Natural killer cell treated with Interleukin-12 subunit alpha and Interleukin-12 subunit beta and Interleukin-15 and Interleukin-18, amount 100 ng/mL, for 72 hours (primary cell): ENCODE measurements at regions not wholly inside any gene's neighbourhood (a gene's known extent, or its start where the extent isn't known, plus 50 kb on each side); places are given as distances from the start of the nearest gene placed in this dataset.

Experiments used
- ATAC-seq, 2 donors: fragments of 150-1000 bp; cut with Tn5 transposase in 1 of 2; sonication (Bioruptor Pico), chemical (Tn5 transposase) in 1 of 2; 2 replicates each; pipeline ENCODE4 v1.10.0; 2021
- DNase-seq: peaks from one replicate; pipeline ENCODE4 v3.0.0; 2022; ENCODE audit warnings: low spot score
- H3K27ac Mint-ChIP-seq, 2 donors: 1 replicate in 1 of 2; 2 replicates in 1 of 2; pipeline ENCODE4 v1.8.0; 2022; ENCODE audit warnings: mixed read lengths in 2 of 2, mild to moderate bottlenecking in 1 of 2, moderate library complexity in 1 of 2
- H3K27me3 Mint-ChIP-seq, 2 donors: 1 replicate in 1 of 2; 2 replicates in 1 of 2; pipeline ENCODE4 v1.8.0; 2022; ENCODE audit warnings: mixed read lengths in 2 of 2
- H3K36me3 Mint-ChIP-seq: one replicate; pipeline ENCODE4 v1.8.0; 2022; ENCODE audit warnings: mixed read lengths
- H3K4me1 Mint-ChIP-seq, 2 donors: 1 replicate in 1 of 2; 2 replicates in 1 of 2; pipeline ENCODE4 v1.8.0; 2022; ENCODE audit warnings: low read depth in 2 of 2, mixed read lengths in 2 of 2, mild to moderate bottlenecking in 1 of 2
- H3K4me3 Mint-ChIP-seq: one replicate; pipeline ENCODE4 v1.8.0; 2022; ENCODE audit warnings: mixed read lengths
- H3K9me3 Mint-ChIP-seq: 2 replicates; pipeline ENCODE4 v1.8.0; 2022; ENCODE audit warnings: mixed read lengths

GRCh38 chr3:21801631-21802030, 50.6 kb upstream of the ZNF385D start:
- H3K27ac Mint-ChIP-seq, result no peak overlapping the region
- peaks cover 4% of the 10 kb centered on the region for H3K36me3 Mint-ChIP-seq
- ATAC-seq, result no peak
- H3K9me3 Mint-ChIP-seq, result peaks cover 14% of the 10 kb centered on the region
- no peaks in the 10 kb centered on the region for H3K4me1 Mint-ChIP-seq
- H3K4me3 Mint-ChIP-seq, result no peak overlapping the region
- DNase-seq, result no peak
- no peaks in the 10 kb centered on the region for H3K27me3 Mint-ChIP-seq

GRCh38 chr3:21803604-21804003, 52.6 kb upstream of the ZNF385D start:
- no peak for DNase-seq
- H3K9me3 Mint-ChIP-seq, result peaks cover 14% of the 10 kb centered on the region
- peaks cover 4% of the 10 kb centered on the region for H3K36me3 Mint-ChIP-seq
- H3K4me1 Mint-ChIP-seq, result no peaks in the 10 kb centered on the region
- H3K27ac Mint-ChIP-seq, result no peak overlapping the region
- no peaks in the 10 kb centered on the region for H3K27me3 Mint-ChIP-seq
- ATAC-seq, result no peak
- H3K4me3 Mint-ChIP-seq, result no peak overlapping the region

GRCh38 chr3:21804330-21804729, 53.3 kb upstream of the ZNF385D start:
- H3K4me1 Mint-ChIP-seq, result no peaks in the 10 kb centered on the region
- H3K4me3 Mint-ChIP-seq, result no peak overlapping the region
- H3K27me3 Mint-ChIP-seq, result no peaks in the 10 kb centered on the region
- DNase-seq (no peak), ATAC-seq (no peak)
- no peak overlapping the region for H3K27ac Mint-ChIP-seq
- H3K9me3 Mint-ChIP-seq, result peaks cover 11% of the 10 kb centered on the region
- no peaks in the 10 kb centered on the region for H3K36me3 Mint-ChIP-seq

GRCh38 chr3:21806733-21807132, 55.7 kb upstream of the ZNF385D start:
- Mint-ChIP-seq H3K27me3 (no peaks in the 10 kb centered on the region), H3K4me3 (no peak overlapping the region), H3K9me3 (peaks cover 9% of the 10 kb centered on the region), H3K4me1 (no peaks in the 10 kb centered on the region), H3K27ac (no peak overlapping the region), H3K36me3 (no peaks in the 10 kb centered on the region)
- no peak for DNase-seq
- ATAC-seq, result no peak

GRCh38 chr3:21825684-21826083, 74.7 kb upstream of the ZNF385D start:
- Mint-ChIP-seq H3K36me3 (peaks cover 5% of the 10 kb centered on the region), H3K9me3 (peaks cover 11% of the 10 kb centered on the region), H3K4me1 (no peaks in the 10 kb centered on the region), H3K4me3 (no peak overlapping the region), H3K27me3 (no peaks in the 10 kb centered on the region), H3K27ac (no peak overlapping the region)
- DNase-seq, result no peak
- no peak for ATAC-seq

GRCh38 chr3:21826416-21826815, 75.4 kb upstream of the ZNF385D start:
- H3K9me3 Mint-ChIP-seq, result peaks cover 11% of the 10 kb centered on the region
- no peak overlapping the region for H3K27ac Mint-ChIP-seq
- no peaks in the 10 kb centered on the region for H3K27me3 Mint-ChIP-seq
- no peak overlapping the region for H3K4me3 Mint-ChIP-seq
- no peaks in the 10 kb centered on the region for H3K4me1 Mint-ChIP-seq
- ATAC-seq (no peak), DNase-seq (no peak)
- peaks cover 5% of the 10 kb centered on the region for H3K36me3 Mint-ChIP-seq

DNA sequence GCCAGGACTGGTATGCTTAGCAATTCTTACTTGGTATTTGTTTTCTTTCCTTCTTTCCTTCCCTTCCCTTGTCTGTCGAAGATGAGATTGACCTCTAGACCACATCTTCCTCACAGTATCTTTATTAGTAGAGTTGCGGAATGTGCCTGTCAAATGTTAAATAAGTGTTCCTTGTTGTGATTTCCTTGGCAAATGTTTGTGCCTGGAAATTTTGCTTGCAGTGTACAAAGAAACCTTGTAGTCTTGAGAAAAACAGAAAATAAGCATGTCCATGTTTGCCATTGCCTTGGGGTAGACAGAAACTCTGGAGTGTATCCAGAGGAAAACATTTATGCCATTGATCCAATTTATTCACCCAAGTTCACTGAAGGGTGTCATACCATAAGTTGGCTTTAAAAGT, 79.5 kb upstream of the ZNF385D start:
- DNase-seq, result no peak
- ATAC-seq, result no peak
- Mint-ChIP-seq H3K4me3 (no peak overlapping the region), H3K36me3 (peaks cover 5% of the 10 kb centered on the region), H3K27me3 (no peaks in the 10 kb centered on the region), H3K27ac (no peak overlapping the region), H3K9me3 (peaks cover 8% of the 10 kb centered on the region), H3K4me1 (no peaks in the 10 kb centered on the region)

DNA sequence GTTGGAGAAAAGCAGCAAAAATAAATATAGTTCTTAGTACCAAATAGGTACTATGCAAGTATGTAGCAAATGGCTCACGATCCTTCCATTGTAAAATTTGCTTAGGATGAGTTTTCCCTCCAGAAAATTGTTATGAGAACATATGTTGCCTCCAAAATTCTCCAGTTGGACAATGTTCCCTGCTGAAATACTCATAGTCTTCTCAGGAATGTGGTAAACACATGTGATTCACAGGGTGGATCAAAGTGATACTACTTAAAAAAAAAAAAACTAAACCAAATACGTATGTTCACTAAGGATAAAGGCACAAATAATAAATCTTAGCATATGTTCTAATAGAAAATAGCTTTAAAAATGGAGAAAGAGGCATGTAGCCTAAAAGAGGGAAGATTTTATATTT, 84.3 kb upstream of the ZNF385D start:
- DNase-seq, result no peak
- no peak overlapping the region for H3K27ac Mint-ChIP-seq
- H3K4me1 Mint-ChIP-seq, result no peaks in the 10 kb centered on the region
- H3K9me3 Mint-ChIP-seq, result peaks cover 3% of the 10 kb centered on the region
- no peak for ATAC-seq
- no peaks in the 10 kb centered on the region for H3K36me3 Mint-ChIP-seq
- H3K4me3 Mint-ChIP-seq, result no peak overlapping the region
- H3K27me3 Mint-ChIP-seq, result no peaks in the 10 kb centered on the region

DNA sequence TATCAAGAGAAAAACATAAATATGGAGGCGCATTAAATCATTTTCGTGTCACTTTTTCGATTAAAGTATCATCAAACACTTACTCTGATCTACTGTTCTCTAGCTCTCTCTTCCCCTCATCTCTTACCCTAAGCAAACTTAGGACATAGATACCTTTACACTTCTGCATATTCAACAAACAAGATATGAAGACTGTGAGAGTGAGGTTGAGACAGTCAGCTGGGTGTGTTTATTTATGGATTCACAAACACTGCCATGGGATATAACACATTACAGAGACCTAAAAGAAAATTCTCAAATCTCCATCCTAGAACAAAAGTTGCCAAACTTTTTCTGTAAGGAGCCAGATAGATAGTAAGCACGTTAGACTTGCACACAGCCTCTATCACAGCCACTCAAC, 85.2 kb upstream of the ZNF385D start:
- peaks cover 7% of the 10 kb centered on the region for H3K9me3 Mint-ChIP-seq
- H3K36me3 Mint-ChIP-seq, result no peaks in the 10 kb centered on the region

GRCh38 chr3:21839176-21839575, 88.2 kb upstream of the ZNF385D start:
- DNase-seq (no peak), ATAC-seq (no peak)
- Mint-ChIP-seq H3K27ac (no peak overlapping the region), H3K4me1 (no peaks in the 10 kb centered on the region), H3K9me3 (peaks cover 7% of the 10 kb centered on the region), H3K4me3 (no peak overlapping the region), H3K36me3 (no peaks in the 10 kb centered on the region), H3K27me3 (no peaks in the 10 kb centered on the region)

More for the DNA sequence above, 85.2 kb upstream of the ZNF385D start:
- Mint-ChIP-seq H3K27ac (no peak overlapping the region), H3K4me3 (no peak overlapping the region), H3K4me1 (no peaks in the 10 kb centered on the region), H3K27me3 (no peaks in the 10 kb centered on the region)
- no peak for ATAC-seq
- DNase-seq, result no peak

DNA sequence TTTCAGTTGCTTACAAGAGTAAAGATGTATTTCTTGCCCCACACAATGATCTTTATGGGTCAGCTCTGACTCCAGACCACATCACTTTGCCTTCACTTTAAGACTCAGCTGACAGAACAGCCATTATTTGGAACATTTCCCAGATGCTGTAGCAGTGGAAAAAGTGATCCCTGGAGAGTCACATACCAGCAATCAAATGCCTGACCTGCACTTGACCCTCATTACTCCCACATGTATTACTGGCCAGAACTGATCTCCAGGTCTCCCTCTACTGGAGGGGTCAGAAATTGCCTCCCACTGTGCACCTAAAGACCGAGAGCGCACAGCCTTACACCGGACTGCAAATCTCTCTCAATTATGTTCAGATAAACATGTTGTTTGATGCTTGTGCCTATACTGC, 88.6 kb upstream of the ZNF385D start:
- Mint-ChIP-seq H3K9me3 (peaks cover 7% of the 10 kb centered on the region), H3K4me3 (no peak overlapping the region), H3K4me1 (no peaks in the 10 kb centered on the region), H3K36me3 (no peaks in the 10 kb centered on the region), H3K27ac (no peak overlapping the region), H3K27me3 (no peaks in the 10 kb centered on the region)
- ATAC-seq (no peak), DNase-seq (no peak)

GRCh38 chr3:21847005-21847404, 96.0 kb upstream of the ZNF385D start:
- no peaks in the 10 kb centered on the region for H3K4me1 Mint-ChIP-seq
- H3K27ac Mint-ChIP-seq, result no peak overlapping the region
- H3K27me3 Mint-ChIP-seq, result no peaks in the 10 kb centered on the region
- H3K9me3 Mint-ChIP-seq, result peaks cover 8% of the 10 kb centered on the region
- no peaks in the 10 kb centered on the region for H3K36me3 Mint-ChIP-seq
- no peak for ATAC-seq
- DNase-seq, result no peak
- H3K4me3 Mint-ChIP-seq, result no peak overlapping the region

DNA sequence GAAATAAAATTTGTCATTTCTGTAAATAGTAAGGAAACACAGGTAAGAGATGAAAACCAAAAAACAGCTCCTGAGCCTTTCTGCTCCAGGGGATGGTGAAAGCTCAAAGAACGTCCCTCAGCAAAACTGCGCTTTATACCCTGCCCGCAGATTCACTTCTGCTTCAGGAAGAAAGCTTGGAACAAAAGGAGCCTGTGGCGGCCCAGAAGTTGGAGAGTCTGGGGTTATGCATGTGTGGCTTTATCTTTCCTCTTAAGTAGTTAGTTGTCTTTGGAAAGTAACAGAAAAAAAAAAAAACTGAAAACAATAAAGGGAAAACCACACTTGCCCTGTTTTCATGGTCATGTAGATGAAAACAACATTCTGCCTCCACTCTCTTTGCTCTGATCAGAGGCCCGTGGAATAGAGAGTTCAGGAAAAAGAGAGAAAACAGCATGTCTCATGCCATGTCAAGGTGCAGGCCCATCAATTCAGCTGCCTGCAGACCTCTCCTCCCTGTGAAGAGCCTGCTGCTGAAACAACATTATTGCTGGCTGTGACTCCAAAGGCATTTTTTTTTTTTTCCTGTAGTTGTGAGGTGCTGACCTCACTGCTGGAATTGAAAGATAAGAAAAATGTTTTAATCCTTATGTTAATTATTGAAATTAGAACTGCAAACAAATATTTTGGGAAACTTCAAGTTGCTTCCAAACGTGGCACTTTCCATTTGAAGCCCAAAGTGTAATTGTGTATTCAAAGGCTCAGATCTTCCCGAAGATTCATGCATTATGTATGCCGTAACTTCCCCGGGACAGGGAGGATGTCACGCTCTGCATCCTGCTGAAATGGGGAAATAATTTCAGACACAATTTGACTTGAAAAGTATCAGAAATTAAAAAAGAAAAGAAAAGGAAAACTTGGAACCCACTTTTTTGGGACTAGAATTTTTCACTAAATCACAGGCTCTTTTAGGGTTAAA, 108.4 kb upstream of the ZNF385D start:
- Mint-ChIP-seq H3K27ac (no peak overlapping the region), H3K4me3 (no peak overlapping the region), H3K36me3 (peaks cover 14% of the 10 kb centered on the region), H3K27me3 (no peaks in the 10 kb centered on the region), H3K4me1 (no peaks in the 10 kb centered on the region), H3K9me3 (peaks cover 17% of the 10 kb centered on the region)
- DNase-seq (no peak), ATAC-seq (no peak)

- H3K9me3 Mint-ChIP-seq, result peaks cover 17% of the 10 kb centered on the region
- no peak for DNase-seq
- no peaks in the 10 kb centered on the region for H3K4me1 Mint-ChIP-seq
- H3K27ac Mint-ChIP-seq, result no peak overlapping the region
- H3K36me3 Mint-ChIP-seq, result peaks cover 14% of the 10 kb centered on the region
- no peaks in the 10 kb centered on the region for H3K27me3 Mint-ChIP-seq
- no peak for ATAC-seq
- no peak overlapping the region for H3K4me3 Mint-ChIP-seq
These were observed 109.1 kb upstream of the ZNF385D start for GRCh38 chr3:21860082-21860475.

DNA sequence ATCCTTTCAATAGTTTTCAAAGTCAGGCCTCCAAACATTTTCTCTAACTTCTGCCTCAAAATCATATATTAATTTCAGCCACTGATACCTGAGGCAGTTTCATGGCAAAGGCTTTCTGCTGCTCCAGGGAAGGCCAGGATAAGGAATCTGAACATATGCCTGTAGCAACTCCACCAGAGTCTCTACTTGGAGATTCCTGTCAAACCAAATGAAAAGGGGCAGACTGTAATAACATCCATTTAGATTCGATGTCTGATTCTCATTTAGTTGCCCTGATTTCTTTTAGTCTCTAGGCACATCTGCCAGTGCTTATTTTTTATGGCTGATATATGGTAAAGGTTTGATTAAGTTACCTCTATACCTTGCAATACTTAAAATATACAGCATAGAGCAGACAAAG, 109.6 kb upstream of the ZNF385D start:
- no peaks in the 10 kb centered on the region for H3K27me3 Mint-ChIP-seq

More for the DNA sequence above, 109.6 kb upstream of the ZNF385D start:
- H3K4me1 Mint-ChIP-seq, result no peaks in the 10 kb centered on the region
- H3K9me3 Mint-ChIP-seq, result peaks cover 13% of the 10 kb centered on the region
- H3K36me3 Mint-ChIP-seq, result peaks cover 14% of the 10 kb centered on the region
- no peak overlapping the region for H3K4me3 Mint-ChIP-seq
- DNase-seq (no peak), ATAC-seq (no peak)
- H3K27ac Mint-ChIP-seq, result no peak overlapping the region
